HepG2 (cell line): ENCODE measurements at regions not wholly inside any gene's neighbourhood (a gene's known extent, or its start where the extent isn't known, plus 50 kb on each side); places are given as distances from the start of the nearest gene placed in this dataset.

Experiments used
- ATF3 ChIP-seq: sonication (generic); formaldehyde crosslinking; IDR thresholded peaks from 2 replicates; pipeline ENCODE4 v1.4.0; 2020; ENCODE audit warnings: missing genetic modification reagents
- BHLHE40 ChIP-seq: IDR thresholded peaks from 2 replicates; pipeline ENCODE4 v1.6.1; 2011; ENCODE audit warnings: low read length, improper control_type of control experiment
- KLF16 ChIP-seq, 2 experiments: sonication (generic) in 1 of 2; formaldehyde crosslinking in 1 of 2; IDR thresholded peaks; 2 replicates each; pipeline versions ENCODE4 v1.6.1 to v1.8.0; 2016 to 2023; ENCODE audit warnings: missing genetic modification reagents in 2 of 2, missing compliant biosample characterization in 1 of 2
- NCOA2 ChIP-seq: sonication (generic); formaldehyde crosslinking; IDR thresholded peaks from 2 replicates; pipeline ENCODE4 v1.8.0; 2022; ENCODE audit warnings: inconsistent platforms
- TRIM22 ChIP-seq: fragments of 450-650 bp; IDR thresholded peaks from 2 replicates; pipeline ENCODE4 v1.6.1; 2017
- ZNF674 ChIP-seq: sonication (generic); formaldehyde crosslinking; IDR thresholded peaks from 2 replicates; pipeline ENCODE4 v1.5.0; 2020; ENCODE audit warnings: low read depth, mild to moderate bottlenecking, missing genetic modification reagents

GRCh38 chr6:154661768-154662167 is 71.4 kb upstream of the SCAF8 start:
- TF ChIP-seq TRIM22 (no peak), KLF16 (CRISPR knock-in tag; IDR thresholded peaks at IDR 0.05) (no peak), NCOA2 (CRISPR knock-in tag) (no peak), ZNF674 (CRISPR knock-in tag) (no peak), ATF3 (CRISPR knock-in tag) (no peak), BHLHE40 (no peak)
